Activated CD4-positive, alpha-beta T cell treated with anti-CD3 and anti-CD28 coated beads, Interleukin-2, Interleukin-6, amounts not matched to agents 100 ng/mL and 50 ng/mL, durations not matched to agents 16 hours and 8 hours (primary cell): ENCODE measurements at regions not wholly inside any gene's neighbourhood (a gene's known extent, or its start where the extent isn't known, plus 50 kb on each side); places are given as distances from the start of the nearest gene placed in this dataset.
A peak's percentile ranks its signal among the peaks of the same experiment; 100 is the strongest.
"Not testable (repeated sequence)": the region's sequence is repeated elsewhere in the genome, so short reads cannot be mapped to it uniquely, and the experiment has no call there.

Experiments used
- DNase-seq: peaks from one replicate; pipeline ENCODE4 v3.0.0-alpha.2; 2020

GRCh38 chr4:123501733-123502132 is 105.1 kb downstream of the SPRY1 start:
- no peak for DNase-seq

- no peak for DNase-seq
Observed at GRCh38 chr4:123503698-123504363, 107.2 kb downstream of the SPRY1 start.

- peak; percentile 15 for DNase-seq
Observed at GRCh38 chr4:123505095-123506010, 108.8 kb downstream of the SPRY1 start.

- no peak for DNase-seq
Observed at GRCh38 chr4:123506011-123506695, 109.6 kb downstream of the SPRY1 start.

- no peak for DNase-seq
Observed at GRCh38 chr4:123507376-123507775, 110.8 kb downstream of the SPRY1 start.

- no peak for DNase-seq
Observed at GRCh38 chr4:123510221-123510620, 113.6 kb downstream of the SPRY1 start.

- no peak for DNase-seq
Observed at GRCh38 chr4:123510659-123511058, 114.1 kb downstream of the SPRY1 start.

GRCh38 chr4:123516576-123516975 is 120.0 kb downstream of the SPRY1 start:
- DNase-seq: no peak

GRCh38 chr4:123517176-123517575 is 120.6 kb downstream of the SPRY1 start:
- no peak for DNase-seq

GRCh38 chr4:123517971-123518370 is 121.4 kb downstream of the SPRY1 start:
- DNase-seq: no peak

- DNase-seq: no peak
Observed at GRCh38 chr4:123520325-123520724, 123.7 kb downstream of the SPRY1 start.

- no peak for DNase-seq
Observed at GRCh38 chr4:123522081-123522480, 125.5 kb downstream of the SPRY1 start.

- DNase-seq: no peak
Observed at GRCh38 chr4:123522646-123523045, 126.1 kb downstream of the SPRY1 start.

GRCh38 chr4:123524958-123525628 is 128.5 kb downstream of the SPRY1 start:
- DNase-seq: no peak

GRCh38 chr4:123526511-123526910 is 129.9 kb downstream of the SPRY1 start:
- DNase-seq: peak; percentile 5

GRCh38 chr4:123528501-123529277 is 132.1 kb downstream of the SPRY1 start:
- DNase-seq: no peak

GRCh38 chr4:123529278-123529568 is 132.6 kb downstream of the SPRY1 start:
- no peak for DNase-seq

GRCh38 chr4:123530357-123530756 is 133.8 kb downstream of the SPRY1 start:
- DNase-seq: no peak

GRCh38 chr4:123535037-123535748 is 138.6 kb downstream of the SPRY1 start:
- no peak for DNase-seq

GRCh38 chr4:123536225-123536624 is 139.6 kb downstream of the SPRY1 start:
- no peak for DNase-seq

GRCh38 chr4:123537906-123538402 is 141.4 kb downstream of the SPRY1 start:
- not testable (repeated sequence) for DNase-seq
